Effector CD4-positive, alpha-beta T cell (primary cell): ENCODE measurements at regions not wholly inside any gene's neighbourhood (a gene's known extent, or its start where the extent isn't known, plus 50 kb on each side); places are given as distances from the start of the nearest gene placed in this dataset.

ENCODE experiments used
- DNase-seq: peaks from one replicate; pipeline ENCODE4 v3.0.0-alpha.2; 2020

DNA sequence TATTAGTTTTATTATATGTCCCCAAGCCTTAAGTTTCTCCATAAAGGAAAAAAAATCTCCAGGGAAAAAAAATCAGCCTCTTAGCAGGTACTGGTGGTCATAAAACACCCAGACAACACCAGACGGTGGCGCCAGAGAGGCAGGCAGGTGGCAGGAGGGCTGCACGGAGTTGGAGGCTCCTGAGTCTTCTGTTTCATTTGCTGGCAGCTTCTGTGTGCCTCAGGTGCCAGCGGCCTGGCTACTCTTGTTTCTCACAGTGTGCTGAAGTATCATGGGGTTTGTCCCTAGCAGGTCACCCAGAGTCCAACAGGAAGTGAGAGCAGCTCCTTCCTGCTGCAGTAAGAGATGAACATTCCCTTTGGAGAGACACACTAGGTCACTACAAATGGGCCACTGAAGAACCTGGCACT is 123.3 kb upstream of the GADD45A start:
- peak; percentile 79 for DNase-seq

DNA sequence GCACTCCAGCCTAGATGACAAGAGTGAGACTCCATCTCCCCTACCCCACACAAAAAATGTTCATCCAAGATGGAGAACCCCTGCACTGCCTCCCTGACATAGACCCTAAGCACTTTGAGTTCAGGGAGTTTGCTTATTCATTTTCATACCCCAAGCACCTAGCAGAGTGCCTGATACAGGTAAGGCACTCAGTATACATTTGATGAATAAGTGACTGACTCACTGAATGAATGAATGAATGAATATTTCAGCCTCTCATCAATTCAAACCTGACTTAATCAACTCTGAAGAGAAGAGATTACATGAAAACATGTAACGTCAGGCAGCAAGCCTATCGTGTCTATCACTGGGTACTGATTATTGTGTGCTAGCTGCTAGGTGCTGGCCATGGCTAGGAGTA is 121.3 kb upstream of the GADD45A start:
- DNase-seq = no peak

DNA sequence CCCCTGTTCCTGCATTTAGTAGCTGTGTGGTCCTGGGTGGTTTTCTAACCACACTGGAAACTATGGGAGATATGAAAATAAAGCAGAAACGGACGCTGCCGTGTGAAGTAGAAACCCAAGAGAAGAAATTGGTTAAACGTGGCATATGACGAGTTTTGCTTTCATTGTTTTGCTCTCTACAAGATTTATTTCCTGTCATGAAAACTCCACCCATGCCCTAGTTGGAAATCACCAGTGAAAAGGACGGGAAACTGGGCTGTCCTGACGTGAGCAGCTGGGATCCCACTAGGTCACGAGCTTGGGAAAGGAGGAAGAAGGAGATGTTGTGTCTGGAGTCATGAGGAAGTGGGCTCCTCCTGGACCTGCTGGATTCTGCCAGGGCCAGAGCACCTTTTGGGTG is 120.8 kb upstream of the GADD45A start:
- no peak for DNase-seq

DNA sequence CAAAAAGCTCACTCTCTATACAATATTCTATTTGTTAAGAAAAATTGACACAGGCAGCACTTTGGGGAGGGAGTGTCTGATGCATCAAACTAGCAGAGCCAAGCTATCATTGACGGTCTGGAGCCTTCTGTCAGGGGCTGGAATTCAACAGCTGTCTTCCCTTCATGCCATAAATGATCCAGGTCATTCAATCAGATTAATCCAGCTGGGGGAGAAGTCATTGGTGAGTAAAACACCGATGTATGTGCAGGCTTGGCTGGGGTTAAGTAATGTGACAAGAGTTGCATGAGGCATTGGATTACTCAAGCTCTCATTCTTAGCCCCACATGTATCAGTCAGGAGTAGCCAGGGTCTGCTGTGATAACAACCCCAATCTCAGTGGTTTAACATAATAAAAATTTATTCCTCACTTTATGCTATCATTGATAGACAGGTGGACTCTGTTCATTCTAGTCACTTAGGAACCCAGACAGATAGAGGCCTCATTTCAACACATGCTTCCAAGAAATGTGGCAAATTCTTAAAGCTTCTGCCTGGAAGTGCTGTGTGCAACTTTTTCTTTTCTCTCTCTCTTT is 118.1 kb upstream of the GADD45A start:
- DNase-seq = no peak

DNA sequence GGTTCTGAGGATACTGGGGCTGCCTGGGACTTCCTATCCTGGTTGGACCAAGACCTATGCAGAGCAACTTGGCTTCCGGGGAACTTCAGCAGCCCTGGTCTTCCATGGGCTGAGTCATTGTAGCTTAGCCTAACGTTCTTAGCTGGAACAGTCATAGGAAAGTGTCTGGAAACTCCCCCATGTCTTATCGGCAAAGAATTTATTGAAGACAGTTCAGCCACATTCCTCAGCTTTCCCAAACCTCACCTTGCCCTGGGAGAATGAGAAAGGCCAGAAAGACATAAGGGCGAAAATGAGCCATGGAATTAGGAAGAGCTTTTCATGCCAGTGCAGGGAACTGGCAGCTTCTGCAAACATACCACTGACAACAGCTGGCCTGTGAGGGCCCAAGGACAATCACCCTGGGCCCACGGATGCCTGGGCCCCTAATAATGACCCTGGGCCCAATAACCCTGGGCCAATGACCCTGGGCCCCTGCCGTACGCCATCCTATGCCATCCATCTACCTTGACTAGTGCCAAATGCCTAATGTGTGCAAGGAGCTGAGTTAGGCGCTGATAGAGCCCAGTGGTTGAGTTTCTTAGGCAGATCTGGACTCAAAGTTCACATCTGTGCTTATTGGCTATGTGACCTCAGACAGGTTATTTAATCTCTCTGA is 114.4 kb upstream of the GADD45A start:
- no peak for DNase-seq

DNA sequence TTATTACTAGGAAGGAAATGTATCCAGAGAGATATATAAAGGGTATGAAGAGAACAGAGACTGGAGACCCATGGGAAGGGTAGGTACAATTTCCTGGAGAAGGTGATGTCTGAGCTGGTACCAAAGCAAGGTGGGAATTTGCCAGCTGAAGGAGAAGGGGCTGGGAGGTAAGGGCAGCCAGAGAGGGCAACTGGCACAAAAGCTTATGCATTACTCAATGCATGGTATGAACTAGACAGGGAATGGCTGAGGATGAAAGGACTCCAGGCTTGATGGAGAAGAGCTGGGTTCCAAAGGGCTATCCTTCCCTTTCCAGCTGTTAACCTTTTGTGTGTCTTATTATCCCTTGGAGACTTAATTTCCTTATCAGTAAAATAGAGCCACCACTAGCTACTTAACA is 113.6 kb upstream of the GADD45A start:
- DNase-seq = no peak

DNA sequence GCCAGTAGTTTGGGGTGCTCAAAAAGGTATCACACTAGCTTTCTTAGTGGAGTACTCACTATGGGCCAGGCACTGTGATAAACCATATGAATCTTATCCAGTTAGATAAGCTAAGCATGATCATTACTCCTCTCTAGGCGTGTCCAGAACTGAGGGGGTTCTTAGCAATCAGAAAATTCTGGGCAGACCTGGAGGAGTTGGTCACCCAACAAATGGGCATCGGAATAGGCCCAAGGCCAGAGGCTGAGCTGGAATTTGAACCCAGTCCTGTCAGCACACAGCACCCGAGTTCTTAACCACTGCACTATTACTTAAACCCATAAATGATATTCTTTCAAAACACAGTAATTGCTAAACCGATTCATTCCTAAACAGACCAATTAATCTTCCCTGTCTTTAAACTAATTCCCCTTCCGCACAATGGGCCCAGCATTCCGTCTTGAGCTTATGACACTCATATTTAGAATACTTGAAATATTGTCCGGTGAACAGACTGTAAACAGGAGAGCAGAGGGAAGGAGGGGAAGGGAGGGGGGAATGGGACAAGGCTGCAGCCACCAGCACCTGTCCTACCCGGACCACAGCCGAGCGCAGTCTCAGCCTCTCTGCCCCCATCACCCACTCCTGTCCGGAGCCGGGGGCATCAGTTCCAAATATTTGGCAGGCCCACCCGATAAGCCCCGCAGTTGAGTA is 113.0 kb upstream of the GADD45A start:
- DNase-seq = no peak

DNA sequence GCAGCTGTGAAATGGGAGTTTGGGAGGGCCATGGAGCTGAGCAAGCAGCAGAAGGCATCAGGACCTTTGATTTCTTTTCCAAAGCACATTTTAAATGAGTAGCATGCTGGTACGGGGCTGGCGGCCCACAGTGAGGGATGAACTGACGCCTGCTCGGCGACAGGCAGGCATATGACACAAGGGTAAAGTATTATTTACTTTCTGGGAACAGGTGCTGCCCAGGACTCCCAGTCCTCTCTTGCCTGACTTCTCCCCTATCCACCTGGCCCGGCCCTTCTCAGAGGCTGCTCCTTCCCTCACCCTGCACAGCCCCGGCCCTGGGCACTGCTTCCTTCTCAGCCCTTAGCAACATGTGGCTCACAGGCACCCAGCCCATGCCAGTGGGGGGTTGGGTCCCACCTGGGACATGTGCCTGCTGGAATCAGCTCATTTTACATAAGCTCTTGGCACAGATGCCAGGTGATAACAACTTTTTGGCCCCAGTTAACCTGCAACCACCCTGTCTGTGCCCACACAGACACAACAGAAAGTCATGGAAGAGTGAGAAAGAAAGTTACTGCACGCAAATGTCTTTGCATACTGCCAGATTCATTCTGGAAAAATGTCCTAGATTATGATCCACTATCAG is 112.3 kb upstream of the GADD45A start:
- DNase-seq = no peak

DNA sequence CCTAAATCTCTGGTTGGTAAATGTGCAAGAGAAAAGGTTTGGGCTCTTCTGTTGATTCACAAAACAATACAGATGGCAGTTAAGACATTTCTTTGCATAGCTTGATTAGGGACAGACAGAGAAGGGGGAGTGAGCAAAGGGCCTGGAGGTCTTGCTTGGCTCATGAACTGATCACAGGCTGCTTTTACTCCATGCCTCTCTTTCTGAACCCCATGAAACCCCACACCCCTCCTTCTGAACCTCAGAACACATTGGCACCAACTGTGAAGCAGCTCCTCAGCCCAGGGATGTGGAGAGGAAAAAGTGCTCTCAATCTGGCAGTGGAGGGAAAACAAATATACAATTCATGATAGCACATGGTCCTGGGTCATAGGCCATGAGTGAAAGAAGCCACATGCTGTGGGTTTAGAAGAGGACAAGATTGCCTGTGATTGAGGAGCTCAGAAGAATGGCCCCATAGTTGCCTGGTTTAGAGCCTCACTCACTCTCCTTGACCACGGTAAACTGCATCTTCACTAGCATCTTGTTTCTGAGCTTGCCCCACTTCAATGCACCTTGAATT is 111.6 kb upstream of the GADD45A start:
- DNase-seq = no peak

DNA sequence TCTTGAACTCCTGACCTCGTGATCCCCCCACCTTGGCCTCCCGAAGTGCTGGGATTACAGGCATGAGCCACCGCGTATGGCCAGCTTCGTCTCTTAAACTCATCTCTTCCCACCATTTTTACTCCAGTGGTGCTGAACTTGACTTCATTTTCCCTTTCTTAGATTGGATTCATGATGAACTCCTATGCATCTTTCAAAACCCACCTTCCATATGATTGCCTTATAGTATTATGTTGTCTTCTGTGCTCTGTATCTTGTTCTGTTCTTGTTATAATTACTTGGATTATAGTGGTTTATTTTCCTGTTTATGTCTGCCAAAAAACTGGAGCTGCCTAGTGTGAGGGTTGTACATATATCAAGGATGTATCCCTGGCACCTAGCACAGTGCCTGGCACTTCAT is 110.8 kb upstream of the GADD45A start:
- no peak for DNase-seq

DNA sequence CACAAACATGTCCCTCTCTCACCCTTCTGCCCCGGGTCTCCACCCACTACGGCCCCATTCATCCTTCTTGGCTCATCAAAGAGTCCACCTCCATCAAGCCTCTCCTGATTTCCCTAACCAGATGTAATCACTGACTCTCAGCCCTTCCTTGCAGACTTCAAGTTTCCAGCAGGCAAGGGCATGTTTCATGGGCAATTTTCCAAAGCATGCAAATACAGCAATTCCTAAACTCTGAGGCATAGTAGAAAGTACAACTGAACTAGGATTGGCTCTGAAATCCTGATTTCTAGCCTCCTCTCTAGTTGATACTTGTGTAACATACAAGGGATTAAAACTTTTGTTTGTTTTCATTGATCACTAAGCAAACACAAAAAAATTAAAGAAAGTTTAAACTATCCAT is 109.1 kb upstream of the GADD45A start:
- DNase-seq = no peak

DNA sequence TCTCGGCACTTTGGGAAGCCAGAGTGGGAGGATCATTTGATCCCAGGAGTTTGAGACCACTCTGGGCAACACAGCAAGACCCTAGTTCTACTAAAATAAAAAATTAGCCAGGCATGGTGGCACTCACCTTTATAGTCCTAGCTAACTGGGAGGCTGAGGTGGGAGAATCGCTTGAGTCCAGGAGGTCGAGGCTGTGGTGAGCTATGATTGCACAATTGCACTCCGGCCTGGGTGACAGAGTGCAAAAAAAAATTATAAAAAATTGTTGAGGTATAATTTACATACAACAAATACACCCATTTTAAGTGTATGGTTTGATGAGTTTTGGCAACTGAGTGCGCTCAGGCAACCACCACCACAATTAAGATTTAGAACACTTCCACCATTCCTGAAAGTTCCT is 108.5 kb upstream of the GADD45A start:
- DNase-seq = no peak

DNA sequence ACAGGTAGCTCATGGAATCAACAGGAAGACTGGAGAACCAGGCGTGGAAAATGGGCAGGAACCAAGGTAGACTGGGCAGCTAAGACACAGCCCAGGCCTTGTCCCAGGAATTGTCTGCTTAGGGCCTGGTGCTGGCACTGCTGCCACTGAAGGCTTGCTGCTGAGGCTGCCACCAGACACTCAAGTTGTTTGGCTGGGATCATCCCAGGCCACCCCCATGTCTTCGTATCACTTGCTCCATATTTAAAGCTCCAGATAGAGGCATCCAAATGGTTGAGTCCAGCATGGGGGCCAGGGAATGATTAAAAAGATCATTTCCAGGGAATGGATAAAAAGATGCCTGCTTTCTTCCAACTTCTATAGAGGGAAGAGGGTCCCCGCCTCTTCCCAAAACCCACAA is 107.4 kb upstream of the GADD45A start:
- no peak for DNase-seq

DNA sequence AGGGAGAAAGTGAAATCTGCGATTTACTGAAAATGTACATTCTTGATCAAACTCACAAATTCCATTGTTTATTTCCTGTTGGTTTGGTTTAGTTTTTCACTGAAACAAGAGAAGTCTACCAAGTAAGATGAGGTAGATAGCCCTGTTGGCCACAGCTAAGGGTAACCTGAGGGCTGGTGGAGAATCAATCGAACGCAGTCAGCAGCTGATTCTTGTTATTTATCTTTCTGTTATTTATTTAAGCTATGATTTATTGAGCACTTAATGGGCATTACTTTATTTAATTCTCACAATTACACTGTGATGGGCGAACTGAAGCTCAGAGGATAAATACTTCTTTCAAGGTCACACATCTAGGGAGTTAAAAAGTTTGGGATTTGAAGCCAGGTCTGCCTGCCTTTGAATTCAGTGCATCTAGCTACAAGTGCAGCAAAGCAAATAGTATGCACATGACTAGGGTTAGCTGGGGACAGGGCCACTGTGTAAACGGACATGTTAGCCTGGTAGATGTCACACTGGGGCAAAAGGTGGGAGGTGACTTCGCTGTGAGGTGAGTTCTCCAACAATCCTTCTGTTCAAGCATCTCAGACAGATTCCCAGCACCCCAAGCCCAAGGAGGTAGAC is 106.5 kb upstream of the GADD45A start:
- no peak for DNase-seq

DNA sequence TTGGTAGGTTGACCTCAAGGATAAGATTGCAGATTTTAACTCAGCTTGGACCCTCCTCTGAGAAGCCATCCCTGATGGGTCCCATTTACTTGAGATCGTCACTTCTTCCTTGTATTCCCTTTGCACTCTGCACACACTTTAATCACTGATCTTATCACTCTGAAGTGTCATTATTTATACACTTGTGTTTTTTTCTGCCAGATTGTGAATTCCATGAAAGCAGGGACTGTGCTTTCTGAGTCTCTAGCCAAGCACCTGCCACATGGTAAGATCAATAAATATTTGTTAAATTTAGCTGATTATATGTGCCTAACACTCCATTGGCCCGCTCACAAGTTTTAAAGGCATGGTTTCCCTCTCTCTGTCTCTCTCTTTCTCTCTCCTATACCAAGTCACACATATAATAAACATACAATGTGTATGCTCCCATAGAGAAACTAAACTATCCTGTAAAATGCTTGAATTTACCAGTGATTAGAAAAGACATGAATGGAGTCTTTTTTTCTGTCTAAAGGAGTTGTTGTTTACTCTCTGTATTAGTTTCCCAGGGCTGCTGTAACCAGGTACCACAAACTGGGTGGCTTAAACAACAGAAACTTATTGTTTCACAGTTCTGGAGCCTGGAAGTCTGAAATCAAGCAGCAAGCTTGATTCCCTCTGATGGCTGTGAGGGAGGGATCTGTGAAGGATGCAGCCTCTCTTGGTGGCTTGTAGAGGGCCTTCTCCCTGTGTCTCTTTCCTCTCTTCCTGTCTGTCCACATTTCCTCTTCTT is 105.2 kb upstream of the GADD45A start:
- DNase-seq = no peak

DNA sequence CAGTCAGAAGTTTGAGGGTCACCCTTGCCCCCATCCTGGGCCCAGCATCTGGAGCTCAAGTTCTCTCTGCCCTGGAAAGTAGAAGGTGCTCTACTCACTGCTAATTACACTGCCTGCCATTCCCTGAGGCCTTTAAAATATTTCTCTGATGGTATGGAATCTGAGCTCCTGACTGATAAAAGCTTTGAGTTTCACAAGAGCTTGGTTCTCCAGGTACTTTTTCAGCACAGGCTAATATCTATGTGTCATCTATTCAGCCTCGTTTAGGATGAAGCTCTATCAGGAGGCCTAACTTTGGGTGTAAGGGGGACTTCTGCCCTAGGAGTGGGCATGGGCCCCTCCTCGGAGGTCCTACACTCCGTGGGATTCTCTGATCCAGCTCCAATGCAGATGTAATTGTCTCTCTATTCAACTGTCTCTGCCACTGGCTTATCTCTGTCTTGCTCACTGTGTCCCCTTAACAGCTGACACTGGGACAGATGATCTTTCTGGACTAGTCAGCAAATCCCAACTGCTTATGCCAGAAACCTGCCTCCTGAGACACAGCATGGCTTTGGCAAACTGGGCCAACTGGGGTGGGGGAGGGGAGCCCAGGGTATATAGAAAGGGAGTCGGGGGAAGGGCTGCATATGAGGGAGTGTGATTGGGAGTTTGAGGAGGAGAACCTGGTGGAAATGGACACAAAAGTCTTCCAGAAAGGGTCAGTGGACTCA is 104.2 kb upstream of the GADD45A start:
- no peak for DNase-seq

DNA sequence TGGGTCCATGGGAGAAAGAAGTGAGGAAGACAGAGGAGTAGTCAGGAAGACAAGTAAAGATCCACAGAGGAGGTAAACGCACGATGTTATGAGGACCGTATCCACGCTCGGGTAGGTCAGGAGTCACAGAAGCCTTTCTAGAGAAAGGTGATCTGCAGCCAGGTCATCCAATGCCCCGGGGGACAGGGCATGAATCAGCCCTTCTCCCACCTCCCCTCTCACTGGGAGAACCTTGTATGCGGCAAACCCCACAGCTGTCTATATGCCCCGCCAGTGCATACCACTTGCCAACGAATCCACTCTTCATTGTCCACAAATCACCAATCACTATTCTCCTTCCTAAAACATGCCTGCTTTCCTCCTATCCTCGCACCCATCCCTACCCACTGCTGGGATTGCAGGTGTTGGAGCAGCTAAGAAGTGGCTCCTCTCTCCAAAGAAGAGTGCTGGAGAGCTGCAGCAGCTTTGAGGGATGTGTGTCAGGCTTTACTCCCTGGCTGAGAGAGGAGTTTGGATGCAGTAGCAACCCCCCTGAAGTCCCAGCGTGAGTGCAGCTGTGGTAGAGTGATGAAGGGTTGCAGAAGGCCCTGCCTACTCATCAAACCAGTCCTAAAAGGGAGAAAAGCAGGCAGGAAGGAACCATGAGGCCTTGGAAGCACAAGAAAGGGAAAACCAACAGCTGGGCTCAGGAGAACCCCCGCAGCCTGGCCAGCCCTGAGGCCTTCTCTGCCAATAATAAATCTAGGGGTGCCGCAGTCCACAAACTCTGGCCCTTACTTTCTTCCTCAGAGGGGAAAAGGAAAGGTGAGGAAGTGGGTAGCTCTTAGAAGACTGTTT is 102.2 kb upstream of the GADD45A start:
- DNase-seq = no peak

DNA sequence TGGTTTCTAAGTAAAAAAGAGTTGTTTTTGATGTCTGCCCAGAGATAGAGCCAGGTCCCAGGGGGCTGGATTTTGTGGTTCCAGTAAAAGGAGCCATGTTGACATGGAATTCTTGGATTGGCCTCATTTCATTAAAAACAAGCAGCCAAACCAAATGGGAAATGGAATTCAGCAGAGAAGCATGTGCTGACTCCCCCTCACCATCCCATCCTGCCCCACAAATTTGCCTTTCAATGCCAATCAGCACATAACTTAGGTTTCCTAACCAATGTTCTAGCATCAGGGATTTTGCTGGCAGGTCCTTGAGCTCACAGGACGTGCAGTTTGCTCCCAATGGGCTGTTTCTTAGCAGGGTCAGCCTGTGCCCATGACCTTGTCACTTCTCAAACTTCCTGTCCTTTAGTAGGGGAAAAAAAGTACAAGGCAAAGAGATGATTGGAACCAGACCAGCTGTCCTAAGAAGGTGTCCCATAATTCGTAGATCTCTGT is 101.5 kb upstream of the GADD45A start:
- no peak for DNase-seq

DNA sequence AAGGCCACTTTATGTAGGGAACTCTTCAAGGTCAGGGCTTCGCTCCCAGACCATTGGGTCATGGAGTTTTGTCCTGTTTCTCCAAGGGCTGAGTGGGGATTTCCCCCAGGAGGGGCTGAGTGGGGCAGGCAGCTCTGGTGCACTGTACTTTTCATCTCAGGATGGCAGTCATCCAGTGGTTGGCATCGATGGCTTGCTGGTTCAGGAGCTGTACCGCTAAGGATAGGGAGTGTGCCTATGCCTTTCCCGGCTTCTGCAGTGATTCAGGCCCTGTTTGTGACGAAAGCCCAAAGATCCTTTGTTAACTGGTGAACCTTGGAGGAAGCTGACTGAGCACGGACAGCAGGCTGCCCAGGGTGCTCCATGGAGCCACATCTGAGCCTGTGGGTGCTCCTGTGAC is 100.1 kb upstream of the GADD45A start:
- DNase-seq = no peak

DNA sequence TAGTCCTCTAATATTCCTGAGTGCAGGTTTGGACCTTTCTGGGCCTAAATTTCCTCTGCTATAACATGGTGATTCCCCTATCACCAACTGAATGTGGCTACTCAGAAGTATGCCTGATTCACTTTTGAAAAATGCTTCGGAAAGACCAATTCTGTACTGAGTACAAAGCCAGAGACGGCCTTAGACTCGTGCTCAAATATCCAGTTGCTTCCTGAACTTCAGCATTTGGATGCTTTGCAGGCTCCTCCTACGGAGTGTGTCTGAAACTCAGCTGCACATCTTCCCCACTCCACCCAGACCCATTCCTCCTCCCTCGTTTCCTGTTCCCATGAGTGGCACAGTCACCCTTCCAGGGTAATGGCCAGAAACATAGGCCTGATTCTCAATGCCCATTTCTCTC is 98.4 kb upstream of the GADD45A start:
- no peak for DNase-seq
